Activated CD4-positive, CD25-positive, alpha-beta regulatory T cell treated with anti-CD3 and anti-CD28 coated beads, Interleukin-2, amount 50 U/mL, for 72 hours (primary cell): ENCODE measurements at regions not wholly inside any gene's neighbourhood (a gene's known extent, or its start where the extent isn't known, plus 50 kb on each side); places are given as distances from the start of the nearest gene placed in this dataset.
"Not testable (repeated sequence)": the region's sequence is repeated elsewhere in the genome, so short reads cannot be mapped to it uniquely, and the experiment has no call there.

ENCODE experiments used
- DNase-seq: peaks from one replicate; pipeline ENCODE4 v3.0.0; 2021

DNA sequence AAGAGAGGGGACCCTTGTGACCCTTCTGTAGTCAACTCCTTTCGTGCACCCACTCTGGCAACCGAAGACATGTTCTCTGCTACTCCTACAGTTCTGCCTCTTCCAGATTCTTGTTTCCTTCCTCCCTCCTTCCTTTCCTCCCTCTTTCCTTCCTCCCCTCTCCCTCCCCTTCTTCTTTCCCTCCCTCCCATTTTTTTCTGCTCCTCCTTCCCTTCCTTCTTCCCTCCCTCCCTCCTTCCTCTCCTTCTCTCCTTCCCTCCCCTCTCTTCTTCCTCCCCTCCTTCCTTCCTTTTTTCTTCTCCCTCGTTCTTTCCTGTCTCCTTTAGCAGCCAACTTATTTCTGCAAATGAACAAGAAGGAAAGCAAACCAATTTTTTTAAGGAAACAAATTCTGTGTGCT, 111.5 kb downstream of the NPTX2 start:
- no peak for DNase-seq

DNA sequence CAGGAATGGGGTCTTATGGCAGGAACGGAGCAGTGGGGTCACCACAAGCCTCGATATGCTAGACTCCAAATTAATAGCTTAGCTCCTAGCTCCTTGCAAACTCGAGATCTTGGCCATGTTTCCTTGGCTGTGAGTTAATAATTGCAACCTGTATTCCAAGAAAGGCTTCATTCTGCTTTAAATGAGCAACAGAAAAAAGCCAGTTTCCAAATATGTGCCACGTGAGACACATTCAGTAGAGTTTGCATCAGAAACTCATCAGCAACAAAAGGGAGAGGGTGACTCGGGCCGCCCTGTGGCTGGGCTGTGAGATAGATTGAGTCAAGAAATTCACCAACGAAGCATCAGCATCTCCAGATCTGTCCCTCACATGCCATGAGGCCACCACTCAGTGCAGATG, 112.0 kb downstream of the NPTX2 start:
- no peak for DNase-seq

DNA sequence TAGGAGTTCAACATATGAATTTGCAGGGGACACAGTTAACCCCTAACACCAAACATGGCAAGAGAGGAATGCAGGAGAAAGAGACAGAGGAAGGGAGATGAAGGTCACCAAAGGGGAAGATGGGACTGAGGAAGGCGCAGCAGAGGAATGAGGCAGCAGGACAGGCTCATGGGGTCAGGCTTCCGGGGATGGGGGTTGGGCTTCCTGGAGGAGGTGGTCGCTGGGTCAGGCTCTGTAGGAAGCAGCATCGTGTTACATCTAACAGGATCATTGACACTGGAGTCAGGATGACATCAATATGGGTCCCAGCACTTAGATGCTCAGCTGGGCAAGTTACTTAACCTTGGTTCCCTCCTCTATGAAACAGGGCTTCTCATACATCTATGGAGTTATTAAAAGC, 113.2 kb downstream of the NPTX2 start:
- DNase-seq: no peak

DNA sequence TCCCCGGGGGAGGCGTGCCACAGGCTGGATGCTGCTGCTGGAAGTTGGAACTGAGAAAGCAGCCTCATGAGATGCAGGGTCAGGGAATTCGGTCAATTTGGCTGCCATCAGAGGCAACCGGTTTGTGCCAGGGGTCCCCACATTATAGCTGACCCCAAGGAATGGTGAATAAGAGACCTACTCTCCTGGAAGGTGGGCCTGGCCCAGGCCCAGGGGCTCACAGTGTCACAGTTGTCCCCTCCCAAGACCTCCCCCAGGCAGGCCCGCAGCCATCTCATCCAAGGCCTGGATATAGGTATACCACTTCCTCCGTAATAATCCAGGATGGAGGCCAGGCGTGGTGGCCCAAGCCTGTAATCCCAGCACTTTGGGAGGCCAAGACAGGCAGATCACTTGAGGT, 114.6 kb downstream of the NPTX2 start:
- DNase-seq: no peak

DNA sequence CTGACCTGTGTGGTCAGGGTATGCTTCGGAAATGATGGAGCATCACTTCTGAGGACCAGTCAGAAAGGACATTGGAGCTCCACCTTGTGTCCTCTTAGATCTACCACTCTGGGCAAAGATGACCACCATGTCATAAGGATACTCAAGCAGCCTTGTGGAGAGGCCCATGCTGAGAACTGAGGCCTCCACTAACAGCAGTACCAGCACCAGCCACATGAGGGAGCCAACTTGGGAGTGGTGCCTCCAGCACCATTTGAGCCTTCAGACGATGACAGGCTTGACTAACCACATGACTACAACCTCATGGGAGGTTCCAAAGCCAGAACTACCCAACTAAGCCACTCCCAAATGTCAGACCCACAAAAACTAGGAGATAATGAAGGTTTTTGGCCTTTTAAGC, 116.0 kb downstream of the NPTX2 start:
- peak; percentile 56 for DNase-seq

DNA sequence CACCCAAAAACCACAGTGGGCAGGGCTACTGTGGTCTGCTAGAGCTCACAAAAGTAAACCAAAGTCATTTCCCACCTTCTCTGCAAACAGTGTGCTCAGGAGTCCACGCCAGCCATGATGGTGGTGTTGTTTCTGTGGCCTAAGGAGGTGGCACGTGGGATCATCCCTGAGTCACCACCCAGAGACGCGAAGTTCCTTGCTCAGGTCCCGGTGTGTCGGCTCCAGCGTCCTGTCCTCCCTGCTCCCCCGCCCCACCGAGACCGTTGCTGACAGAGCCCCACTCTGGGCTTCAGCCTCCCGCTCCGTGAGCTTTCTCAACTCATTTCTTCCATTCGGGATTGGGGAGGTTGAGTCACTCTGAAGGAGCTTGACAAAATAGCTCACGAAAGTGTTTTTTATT, 118.7 kb downstream of the NPTX2 start:
- no peak for DNase-seq

DNA sequence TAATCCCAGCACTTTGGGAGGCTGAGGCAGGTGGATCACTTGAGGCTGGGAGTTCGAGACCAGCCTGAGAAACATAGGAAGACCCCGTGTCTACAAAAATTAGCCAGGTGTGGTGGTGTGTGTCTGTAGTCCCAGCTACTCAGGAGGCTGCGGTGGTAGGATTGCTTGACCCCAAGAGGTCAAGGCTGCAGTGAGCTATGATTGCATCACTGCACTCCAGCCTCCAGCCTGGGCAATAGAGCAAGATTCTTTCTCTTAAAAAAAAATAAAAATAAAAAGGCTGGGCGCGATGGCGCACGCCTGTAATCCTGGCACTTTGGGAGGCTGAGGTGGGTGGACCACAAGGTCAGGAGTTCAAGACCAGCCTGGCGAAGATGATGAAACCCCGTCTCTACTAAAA, 119.4 kb downstream of the NPTX2 start:
- not testable (repeated sequence) for DNase-seq

DNA sequence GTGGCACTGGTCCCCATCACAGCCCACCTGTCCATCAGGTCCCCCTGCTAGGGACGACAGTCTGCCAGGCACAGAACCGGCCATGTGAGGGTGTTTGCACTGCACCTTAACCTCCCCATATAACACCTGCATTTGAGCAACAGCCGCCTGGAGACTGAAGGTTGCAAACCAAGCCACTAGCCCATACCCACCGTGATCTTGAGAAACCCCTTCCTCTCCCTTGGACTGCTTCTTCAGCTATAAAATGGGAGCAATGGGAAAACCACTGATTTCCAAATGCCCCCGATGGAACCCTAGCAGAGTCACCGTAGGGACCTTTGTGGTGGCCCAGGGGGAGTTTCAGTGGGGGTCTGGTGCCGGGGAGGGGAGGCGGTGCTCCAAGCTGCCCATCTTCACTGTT, 120.1 kb downstream of the NPTX2 start:
- DNase-seq: no peak

DNA sequence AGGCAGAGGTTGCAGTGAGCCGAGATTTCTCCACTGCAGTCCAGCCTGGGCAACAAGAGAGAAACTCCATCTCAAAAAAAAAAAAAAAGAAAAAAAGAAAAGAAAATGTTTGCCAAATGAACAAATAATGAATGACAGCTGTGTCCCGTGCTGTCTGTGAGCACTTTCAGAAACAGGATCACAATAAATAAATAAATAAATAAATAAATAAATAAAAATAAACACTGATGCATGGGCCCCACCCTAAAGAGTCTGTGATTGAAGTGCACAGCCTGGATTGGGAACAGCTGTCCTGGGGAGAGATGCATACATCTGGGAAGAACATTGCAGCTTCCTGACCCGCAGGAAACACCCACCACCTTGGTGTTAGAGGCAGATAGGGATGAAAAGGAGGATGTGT, 123.6 kb downstream of the NPTX2 start:
- no peak for DNase-seq

DNA sequence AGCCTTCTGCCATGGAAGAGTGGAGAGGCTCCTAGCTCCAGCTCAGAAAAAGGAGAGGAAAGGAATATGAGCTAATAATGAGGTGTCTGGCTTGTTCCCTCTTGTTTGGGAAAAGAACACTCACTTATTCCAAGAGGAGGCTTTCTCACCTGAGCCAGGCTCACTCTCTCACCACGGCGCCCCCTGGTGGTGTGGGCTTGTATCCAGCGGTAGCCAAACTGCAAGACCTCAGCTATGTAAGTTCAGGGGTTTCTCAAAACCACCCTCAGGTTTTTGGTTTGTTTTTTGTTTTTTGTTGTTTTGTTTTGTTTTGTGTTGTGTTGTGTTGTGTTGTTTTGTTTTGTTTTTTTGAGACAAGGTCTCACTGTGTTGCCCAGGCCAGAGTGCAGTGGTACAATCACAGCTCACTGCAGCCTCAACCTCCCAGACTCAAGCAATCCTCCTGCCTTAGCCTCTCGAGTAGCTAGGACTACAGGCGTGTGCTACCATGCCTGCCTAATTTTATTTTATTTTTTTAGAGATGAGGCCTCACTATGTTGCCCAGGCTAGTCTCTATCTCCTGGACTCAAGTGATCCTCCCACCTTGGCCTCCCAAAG, 124.0 kb downstream of the TMEM130 start:
- DNase-seq: peak; percentile 80

DNA sequence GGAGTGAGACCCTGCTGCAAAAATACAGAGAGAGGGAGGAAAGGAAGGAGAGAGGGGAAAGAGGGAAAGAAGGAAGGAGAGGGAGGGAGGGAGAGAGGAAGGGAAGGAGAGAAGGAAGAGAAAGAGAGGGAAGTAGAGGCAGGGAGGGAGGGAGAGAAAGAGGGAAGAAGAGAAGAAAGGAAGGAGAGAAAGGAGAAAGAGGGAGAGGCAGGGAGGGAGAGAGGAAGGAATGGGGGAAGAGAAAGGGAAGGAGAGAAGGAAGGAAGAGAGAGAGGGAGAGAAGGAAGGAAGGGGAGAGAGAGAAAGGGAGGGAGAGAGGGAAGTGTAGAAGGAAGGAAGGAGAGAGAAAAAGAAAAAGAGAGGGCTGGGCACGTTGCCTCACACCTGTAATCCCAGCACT, 121.7 kb downstream of the TMEM130 start:
- no peak for DNase-seq

DNA sequence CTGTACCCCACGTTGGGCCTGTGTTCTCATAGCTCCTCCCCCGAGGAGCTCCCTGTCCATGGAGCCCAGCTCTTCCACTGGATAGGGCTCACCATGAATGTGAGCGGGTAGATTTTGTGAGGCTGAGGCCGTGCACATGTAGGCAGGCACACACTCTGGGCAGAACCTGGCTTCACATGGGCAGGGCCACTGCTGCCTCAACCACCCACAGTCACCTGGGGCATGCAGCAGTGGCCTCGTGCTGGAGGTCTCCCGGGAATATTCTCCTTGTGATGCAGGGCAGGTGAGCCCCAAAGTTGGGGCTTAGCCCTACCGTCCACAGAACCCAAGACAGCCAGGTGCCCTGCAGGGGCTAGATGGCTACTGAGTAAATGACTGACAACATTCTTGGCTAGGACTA, 116.6 kb downstream of the TMEM130 start:
- DNase-seq: no peak

DNA sequence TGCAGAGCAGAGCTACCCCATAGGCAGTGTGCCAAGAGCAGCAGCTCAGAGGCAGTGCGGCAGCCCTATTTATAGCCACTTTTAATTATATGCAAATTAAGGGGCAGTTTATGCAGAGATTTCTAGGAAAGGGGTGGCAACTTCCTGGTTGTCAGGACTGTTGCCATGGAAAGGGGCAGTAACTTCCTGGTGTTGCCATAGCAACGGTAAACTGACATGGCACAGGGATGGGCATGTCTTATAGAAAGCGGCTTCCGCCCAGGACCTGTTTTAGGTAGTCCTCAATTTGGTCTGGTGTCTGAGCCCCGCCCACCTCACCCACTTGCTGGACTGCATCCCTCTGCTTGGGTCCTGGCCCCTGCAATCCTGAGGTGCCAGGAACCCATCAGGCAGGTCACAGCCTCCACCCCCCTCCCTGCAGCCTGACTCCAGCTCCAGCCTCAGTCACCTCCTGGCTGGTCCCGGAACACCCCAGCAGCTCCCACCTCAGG, 115.8 kb downstream of the TMEM130 start:
- DNase-seq: no peak

DNA sequence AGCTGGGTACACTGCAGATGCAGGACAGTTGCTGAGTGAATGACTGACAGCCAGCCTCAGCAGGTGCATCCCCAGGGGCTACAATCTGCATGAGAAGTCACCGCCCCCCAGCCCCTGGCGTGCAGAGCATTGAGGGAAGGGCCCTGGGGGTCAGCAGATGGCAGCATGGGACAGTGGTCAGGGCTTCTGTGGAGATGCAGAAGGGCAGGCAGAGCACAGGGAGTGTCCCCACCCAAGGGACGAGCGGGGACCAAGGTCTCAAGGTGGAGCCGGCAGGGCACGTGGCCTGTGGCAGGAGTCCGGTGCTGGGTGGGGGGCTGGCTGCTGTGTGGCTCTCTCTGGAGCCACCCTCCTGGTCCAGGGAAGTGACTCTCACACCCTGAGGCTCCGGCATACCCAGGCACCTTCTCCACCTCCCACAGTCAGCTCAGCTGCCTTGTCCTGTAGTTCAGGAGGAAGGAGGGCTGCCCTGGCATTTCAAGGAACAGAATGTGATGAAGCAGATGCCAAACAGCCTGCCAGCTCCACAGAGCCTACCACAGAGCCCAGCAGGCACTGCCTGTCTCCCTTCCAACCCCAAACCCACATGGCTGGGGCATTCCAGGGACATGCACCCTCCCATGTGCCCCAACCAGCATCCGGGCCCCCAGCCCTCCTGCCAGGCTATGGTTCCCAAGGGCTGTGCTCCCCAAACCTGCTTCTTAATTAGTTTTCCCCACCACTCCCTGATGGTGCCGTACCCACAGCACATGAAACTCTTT, 114.5 kb downstream of the TMEM130 start:
- DNase-seq: no peak

DNA sequence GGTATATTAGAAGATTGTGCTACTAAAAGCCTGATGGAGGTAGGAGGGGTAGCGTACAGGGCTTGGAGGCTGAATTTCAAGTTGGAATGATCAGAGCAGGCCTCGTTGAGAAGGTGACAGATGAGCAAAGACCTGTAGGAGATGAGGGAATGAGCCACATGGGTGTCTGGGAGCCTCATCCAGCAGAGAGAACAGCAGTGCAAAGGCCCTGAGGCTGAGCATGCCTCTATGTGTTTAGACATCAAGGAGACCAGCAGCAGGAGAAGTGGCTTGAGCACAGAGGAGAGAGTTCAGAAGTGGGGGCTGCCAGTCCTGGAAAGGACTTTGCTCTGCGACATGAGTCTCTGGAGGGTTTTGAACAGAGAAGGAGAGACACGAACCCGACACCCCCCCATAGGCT, 111.7 kb downstream of the TMEM130 start:
- no peak for DNase-seq

DNA sequence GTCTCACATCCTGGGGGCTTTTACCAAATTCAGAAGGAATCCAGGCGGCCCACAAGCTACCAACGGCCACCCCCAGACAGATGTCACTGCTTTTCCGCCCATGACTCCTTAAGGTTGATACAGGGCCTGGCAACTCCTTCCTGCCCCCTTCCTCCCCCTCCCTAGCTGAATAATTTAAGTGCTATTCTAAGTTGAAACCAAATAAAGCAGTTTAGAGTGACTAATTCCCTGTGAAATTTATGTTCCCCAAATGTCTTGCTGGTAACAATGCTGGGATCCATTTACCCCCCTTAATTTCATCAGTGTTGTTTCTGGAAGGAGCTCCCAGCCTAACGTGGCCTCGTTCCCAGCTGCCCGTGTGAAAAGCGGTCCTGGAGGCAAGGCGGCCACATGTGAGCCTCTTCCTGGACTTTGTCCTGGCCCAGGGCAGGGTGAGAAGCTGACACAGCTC, 109.6 kb downstream of the TMEM130 start:
- no peak for DNase-seq

DNA sequence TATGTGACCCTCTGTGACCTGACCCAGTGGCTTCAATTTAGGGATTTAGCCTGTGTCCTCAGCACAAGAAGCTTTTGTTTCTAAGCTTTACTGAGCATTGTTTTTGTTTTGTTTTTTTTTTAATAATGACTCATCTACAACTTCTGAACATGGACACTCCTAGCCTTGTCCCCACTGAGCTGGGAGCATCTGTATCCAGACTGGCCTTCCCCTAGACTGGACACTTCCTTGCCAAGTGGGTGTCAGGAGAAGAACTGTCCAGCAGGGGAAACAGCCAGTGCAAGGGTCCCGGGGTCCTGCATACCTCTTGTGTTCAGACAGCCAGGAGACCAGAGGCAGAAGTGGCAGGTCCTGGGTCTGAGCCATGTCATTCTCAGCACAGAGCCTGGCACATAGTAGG, 108.6 kb downstream of the TMEM130 start:
- DNase-seq: no peak

DNA sequence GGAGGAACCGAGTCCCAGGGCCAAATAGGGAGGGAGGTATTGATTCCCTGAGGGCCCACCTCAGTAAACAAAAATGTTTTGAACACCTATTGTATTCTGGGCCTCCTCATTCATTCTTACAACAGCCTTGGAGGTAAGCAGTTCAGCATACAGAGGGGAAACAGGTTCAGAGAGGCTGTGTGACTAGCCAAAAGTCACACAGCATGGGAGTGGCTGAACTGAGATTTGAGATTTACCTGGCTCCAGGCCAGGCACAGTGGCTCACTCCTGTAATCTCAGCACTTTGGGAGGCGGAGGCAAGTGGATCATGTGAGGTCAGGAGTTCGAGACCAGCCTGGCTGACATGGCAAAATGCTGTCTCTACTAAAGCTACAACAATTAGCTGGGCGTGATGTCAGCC, 107.2 kb downstream of the TMEM130 start:
- DNase-seq: no peak

DNA sequence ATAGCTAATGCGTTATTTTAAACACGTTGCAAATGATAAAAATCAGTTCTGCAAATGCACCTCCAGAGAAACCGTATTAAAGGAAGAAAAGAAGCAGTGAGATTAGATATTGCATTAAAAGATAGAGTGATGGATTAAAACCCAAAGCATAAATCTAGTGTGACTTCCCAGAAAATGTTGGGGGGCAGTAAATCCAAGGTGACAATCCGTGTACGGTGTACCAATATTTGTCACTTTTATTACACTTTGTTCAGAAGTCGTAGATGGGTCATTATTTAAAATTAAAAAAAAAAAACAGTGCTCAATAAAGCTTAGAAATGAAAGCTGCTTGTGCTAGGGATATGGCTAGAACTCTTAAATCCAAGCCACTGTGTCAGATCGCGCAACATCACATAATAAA, 106.4 kb downstream of the TMEM130 start:
- DNase-seq: no peak

DNA sequence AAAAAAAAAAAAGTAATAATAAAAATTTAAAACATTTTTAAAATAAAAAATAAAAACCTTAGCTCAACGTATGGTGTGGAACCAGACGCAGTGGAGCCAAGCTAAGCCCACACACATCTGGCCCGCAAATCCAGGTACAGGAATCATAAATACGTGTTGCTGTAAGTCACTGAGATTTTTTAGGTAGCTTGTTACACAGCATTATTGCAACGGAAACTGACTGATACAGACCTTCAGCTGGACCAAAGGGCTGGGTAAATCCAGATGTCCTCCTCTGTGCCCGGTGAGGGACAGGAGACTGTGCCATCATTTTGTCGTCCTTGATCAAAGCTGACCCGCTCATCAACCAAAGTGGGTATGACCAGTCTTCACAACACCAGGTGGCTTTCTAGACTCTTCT, 104.9 kb downstream of the TMEM130 start:
- no peak for DNase-seq

DNA sequence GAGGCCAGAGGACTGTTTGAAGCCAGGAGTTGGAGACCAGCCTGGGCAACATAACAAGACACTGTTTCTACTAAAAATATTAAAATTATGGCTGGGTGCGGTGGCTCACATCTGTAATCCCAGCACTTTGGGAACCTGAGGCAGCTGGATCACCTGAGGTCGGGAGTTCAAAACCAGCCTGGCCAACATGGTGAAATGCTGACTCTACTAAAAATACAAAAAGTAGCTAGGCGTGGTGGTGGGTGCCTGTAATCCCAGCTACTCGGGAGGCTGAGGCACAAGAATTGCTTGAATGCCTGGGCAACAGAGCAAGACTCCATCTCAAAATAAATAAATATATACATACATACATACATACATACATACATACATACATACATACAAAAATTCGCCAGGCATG, 99.7 kb downstream of the TMEM130 start:
- not testable (repeated sequence) for DNase-seq

DNA sequence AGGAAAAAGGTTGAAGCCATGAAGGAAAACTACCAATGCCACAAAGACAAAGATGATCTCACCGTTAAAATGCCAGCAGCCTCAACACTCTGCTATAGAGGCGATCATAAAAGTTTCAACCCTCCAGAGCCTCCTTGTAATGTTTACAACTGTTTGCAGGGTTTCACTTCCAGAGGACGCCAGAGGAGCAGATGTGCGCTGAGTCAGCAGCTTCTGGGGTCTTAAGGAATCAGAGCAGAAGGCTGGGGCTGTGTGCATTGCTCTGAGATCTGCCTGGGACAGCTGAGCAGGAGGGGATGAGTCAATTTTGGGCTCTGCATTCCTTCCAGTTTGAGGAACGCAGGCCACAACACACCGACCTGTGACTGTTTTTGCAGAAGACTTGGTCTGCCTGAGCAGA, 98.3 kb downstream of the TMEM130 start:
- DNase-seq: no peak

DNA sequence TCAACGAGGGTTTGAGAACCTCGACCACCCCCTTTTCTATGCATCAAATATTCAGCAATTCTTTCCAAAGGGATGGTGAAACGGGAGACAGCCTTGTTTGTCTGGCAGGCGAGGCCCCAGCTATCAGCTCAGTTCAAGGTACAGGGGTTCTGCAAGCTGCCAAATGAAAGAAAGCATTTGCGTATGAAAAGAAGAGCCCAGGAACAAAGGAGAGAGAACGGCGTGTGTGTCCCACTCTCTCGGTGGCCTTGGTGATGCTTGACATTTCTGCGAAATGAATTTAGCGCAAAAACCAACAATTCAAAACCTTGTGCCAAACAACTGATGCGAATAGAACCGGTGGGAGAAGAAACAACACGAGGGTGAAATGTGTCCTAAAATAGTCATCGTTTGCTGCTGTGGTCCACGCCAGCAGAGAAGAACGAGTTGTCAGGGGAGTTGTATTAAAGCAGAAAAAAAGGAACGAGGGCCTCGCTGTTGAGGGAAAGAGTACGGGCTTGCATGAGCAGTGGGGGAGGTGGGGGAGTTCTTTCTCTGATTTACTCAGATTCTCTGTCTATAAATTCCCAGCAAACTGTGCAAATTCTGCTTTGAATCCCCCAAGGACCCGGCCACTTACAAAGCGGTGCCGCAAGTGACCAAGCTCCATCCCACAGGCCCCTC, 97.7 kb downstream of the TMEM130 start:
- no peak for DNase-seq

DNA sequence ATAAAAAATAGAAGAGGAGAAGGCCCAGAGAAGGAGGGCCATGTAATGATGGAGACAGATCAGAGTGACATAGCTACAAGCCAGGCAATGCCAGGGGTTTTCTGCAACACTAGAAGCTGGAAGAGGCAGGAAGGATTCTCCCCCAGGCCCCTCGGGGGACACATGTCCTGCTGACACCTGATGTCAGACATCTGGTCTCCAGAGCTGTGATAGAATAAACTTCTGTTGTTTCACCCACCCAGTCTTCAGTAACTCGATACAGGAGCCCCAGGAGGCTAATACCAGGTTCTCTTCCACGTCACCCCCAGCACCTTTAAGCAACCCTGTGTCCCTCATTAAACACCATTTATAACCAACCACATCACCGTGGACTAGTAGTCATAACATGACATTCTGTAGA, 94.9 kb downstream of the TMEM130 start:
- no peak for DNase-seq
